WTC11 (cell line): ENCODE measurements at regions not wholly inside any gene's neighbourhood (a gene's known extent, or its start where the extent isn't known, plus 50 kb on each side); places are given as distances from the start of the nearest gene placed in this dataset.

Experiments
- ATAC-seq: fragments of 200-7000 bp; cut with Tn5 transposase; 2 replicates; pipeline ENCODE4 v1.10.0; 2021; ENCODE audit warnings: mild to moderate bottlenecking, moderate library complexity
- CTCF ChIA-PET: fragments of 300-600 bp; sonication (Branson Sonifier 250); formaldehyde crosslinking; loops from one replicate; lab custom pipeline; 2021; ENCODE audit warnings: antibody characterized with exemption; lab: Charles Lee
- POLR2A ChIA-PET: fragments of 350-600 bp; sonication (Branson Sonifier 250); formaldehyde crosslinking; loops from one replicate; lab custom pipeline; 2021; ENCODE audit warnings: antibody characterized with exemption; lab: Charles Lee
- DNase-seq: peaks from one replicate; pipeline ENCODE4 v3.0.0; 2021; ENCODE audit warnings: low spot score
- H3K27ac Mint-ChIP-seq: 2 replicates; pipeline ENCODE4 v1.8.0; 2021; ENCODE audit warnings: mixed read lengths
- H3K27me3 Mint-ChIP-seq: 2 replicates; pipeline ENCODE4 v1.8.0; 2021; ENCODE audit warnings: low read depth, mild to moderate bottlenecking, moderate library complexity, mixed read lengths
- H3K36me3 Mint-ChIP-seq: 2 replicates; pipeline ENCODE4 v1.8.0; 2021; ENCODE audit warnings: mixed read lengths
- H3K4me1 Mint-ChIP-seq: 2 replicates; pipeline ENCODE4 v1.8.0; 2022; ENCODE audit warnings: mixed read lengths
- H3K4me3 Mint-ChIP-seq: 2 replicates; pipeline ENCODE4 v1.8.0; 2021; ENCODE audit warnings: mild to moderate bottlenecking, moderate library complexity, mixed read lengths
- H3K9me3 Mint-ChIP-seq: 2 replicates; pipeline ENCODE4 v1.8.0; 2021; ENCODE audit warnings: mixed read lengths
- CBFB ChIP-seq: sonication (generic); formaldehyde crosslinking; IDR thresholded peaks from 2 replicates; pipeline ENCODE4 v1.8.1; 2022; ENCODE audit warnings: mild to moderate bottlenecking, low read depth, missing genetic modification reagents
- CREB1 ChIP-seq: sonication (generic); formaldehyde crosslinking; IDR thresholded peaks from 2 replicates; pipeline ENCODE4 v1.8.0; 2023; ENCODE audit warnings: mild to moderate bottlenecking, missing genetic modification reagents
- CREM ChIP-seq: sonication (generic); formaldehyde crosslinking; IDR thresholded peaks from 2 replicates; pipeline ENCODE4 v1.8.1; 2022; ENCODE audit warnings: mild to moderate bottlenecking, missing genetic modification reagents, moderate library complexity
- FOXJ3 ChIP-seq: sonication (generic); formaldehyde crosslinking; IDR thresholded peaks from 2 replicates; pipeline ENCODE4 v1.9.0; 2021; ENCODE audit warnings: missing genetic modification reagents, mild to moderate bottlenecking, borderline replicate concordance
- FOXP1 ChIP-seq: sonication (generic); formaldehyde crosslinking; IDR thresholded peaks from 2 replicates; pipeline ENCODE4 v1.8.0; 2022; ENCODE audit warnings: missing genetic modification reagents, mild to moderate bottlenecking, moderate library complexity, borderline replicate concordance
- GABPB1 ChIP-seq: sonication (generic); formaldehyde crosslinking; IDR thresholded peaks from 2 replicates; pipeline ENCODE4 v1.8.1; 2023; ENCODE audit warnings: mild to moderate bottlenecking, missing genetic modification reagents
- HMGA2 ChIP-seq: fragments of 250-450 bp; sonication (Bioruptor Pico); IDR thresholded peaks from 2 replicates; pipeline ENCODE4 v1.4.0; 2021; ENCODE audit warnings: mild to moderate bottlenecking, moderate library complexity
- KAT7 ChIP-seq: sonication (generic); formaldehyde crosslinking; IDR thresholded peaks from 2 replicates; pipeline ENCODE4 v1.8.1; 2023; ENCODE audit warnings: missing genetic modification reagents, mild to moderate bottlenecking, borderline replicate concordance
- NFE2L1 ChIP-seq: sonication (generic); formaldehyde crosslinking; IDR thresholded peaks from 2 replicates; pipeline ENCODE4 v1.8.1; 2023; ENCODE audit warnings: missing genetic modification reagents
- NR1H2 ChIP-seq: sonication (generic); formaldehyde crosslinking; IDR thresholded peaks from 2 replicates; pipeline ENCODE4 v1.9.0; 2021; ENCODE audit warnings: mild to moderate bottlenecking, moderate library complexity, missing genetic modification reagents
- PREB ChIP-seq: sonication (generic); formaldehyde crosslinking; IDR thresholded peaks from 2 replicates; pipeline ENCODE4 v1.8.1; 2022; ENCODE audit warnings: mild to moderate bottlenecking, missing genetic modification reagents, moderate library complexity, borderline replicate concordance
- RELA ChIP-seq: sonication (generic); formaldehyde crosslinking; IDR thresholded peaks from 2 replicates; pipeline ENCODE4 v1.8.1; 2022; ENCODE audit warnings: missing genetic modification reagents, mild to moderate bottlenecking, borderline replicate concordance
- RORB ChIP-seq: fragments of 250-450 bp; sonication (Bioruptor Pico); IDR thresholded peaks from 2 replicates; pipeline ENCODE4 v1.9.0; 2021; ENCODE audit warnings: mild to moderate bottlenecking
- STAT6 ChIP-seq: sonication (generic); formaldehyde crosslinking; conservative IDR thresholded peaks from 2 replicates; pipeline ENCODE4 v1.8.1; 2023; ENCODE audit warnings: mild to moderate bottlenecking, low read depth, missing genetic modification reagents, moderate library complexity
- TP53 ChIP-seq: sonication (generic); formaldehyde crosslinking; IDR thresholded peaks from 2 replicates; pipeline ENCODE4 v1.8.1; 2023; ENCODE audit warnings: mild to moderate bottlenecking, missing genetic modification reagents
- USF1 ChIP-seq: sonication (generic); formaldehyde crosslinking; IDR thresholded peaks from 2 replicates; pipeline ENCODE4 v1.8.0; 2022; ENCODE audit warnings: mild to moderate bottlenecking, missing genetic modification reagents
- ZBTB21 ChIP-seq: sonication (generic); formaldehyde crosslinking; IDR thresholded peaks from 2 replicates; pipeline ENCODE4 v1.8.1; 2023; ENCODE audit warnings: mild to moderate bottlenecking, missing genetic modification reagents, borderline replicate concordance
- ZNF121 ChIP-seq: sonication (generic); formaldehyde crosslinking; IDR thresholded peaks from 2 replicates; pipeline ENCODE4 v1.8.0; 2023; ENCODE audit warnings: missing genetic modification reagents
- ZNF138 ChIP-seq: sonication (generic); formaldehyde crosslinking; conservative IDR thresholded peaks from 2 replicates; pipeline ENCODE4 v1.8.1; 2022; ENCODE audit warnings: mild to moderate bottlenecking, moderate library complexity, missing genetic modification reagents
- ZNF396 ChIP-seq: fragments of 250-450 bp; sonication (Bioruptor Pico); IDR thresholded peaks from 2 replicates; pipeline ENCODE4 v1.8.0; 2021; ENCODE audit warnings: mild to moderate bottlenecking, moderate library complexity, borderline replicate concordance
- ZNF416 ChIP-seq: fragments of 250-450 bp; sonication (Bioruptor Pico); IDR thresholded peaks from 2 replicates; pipeline ENCODE4 v1.9.0; 2021; ENCODE audit warnings: mild to moderate bottlenecking, inconsistent platforms
- ZNF512 ChIP-seq: sonication (generic); formaldehyde crosslinking; IDR thresholded peaks from 2 replicates; pipeline ENCODE4 v1.8.1; 2022; ENCODE audit warnings: missing genetic modification reagents, borderline replicate concordance
- ZNF671 ChIP-seq: fragments of 250-450 bp; sonication (Bioruptor Pico); IDR thresholded peaks from 2 replicates; pipeline ENCODE4 v1.8.0; 2021; ENCODE audit warnings: mild to moderate bottlenecking
- TF ChIP-seq, protein P1 (sequence below): fragments of 250-450 bp; sonication (Bioruptor Pico); IDR thresholded peaks from 2 replicates; pipeline ENCODE4 v2.1.2; 2022; ENCODE audit warnings: mild to moderate bottlenecking, moderate library complexity
- TF ChIP-seq, protein P2 (sequence below): sonication (generic); formaldehyde crosslinking; IDR thresholded peaks from 2 replicates; pipeline ENCODE4 v1.8.1; 2023; ENCODE audit warnings: mild to moderate bottlenecking, missing genetic modification reagents, moderate library complexity
- TF ChIP-seq, protein P3 (sequence below): sonication (generic); formaldehyde crosslinking; conservative IDR thresholded peaks from 2 replicates; pipeline ENCODE4 v1.8.1; 2022; ENCODE audit warnings: mild to moderate bottlenecking, missing genetic modification reagents
- TF ChIP-seq, protein P4 (sequence below): sonication (generic); formaldehyde crosslinking; IDR thresholded peaks from 2 replicates; pipeline ENCODE4 v1.8.1; 2023; ENCODE audit warnings: mild to moderate bottlenecking, missing genetic modification reagents, moderate library complexity

- TF ChIP-seq NR1H2 (CRISPR knock-in tag): no peak
- TF ChIP-seq, protein P1, sequence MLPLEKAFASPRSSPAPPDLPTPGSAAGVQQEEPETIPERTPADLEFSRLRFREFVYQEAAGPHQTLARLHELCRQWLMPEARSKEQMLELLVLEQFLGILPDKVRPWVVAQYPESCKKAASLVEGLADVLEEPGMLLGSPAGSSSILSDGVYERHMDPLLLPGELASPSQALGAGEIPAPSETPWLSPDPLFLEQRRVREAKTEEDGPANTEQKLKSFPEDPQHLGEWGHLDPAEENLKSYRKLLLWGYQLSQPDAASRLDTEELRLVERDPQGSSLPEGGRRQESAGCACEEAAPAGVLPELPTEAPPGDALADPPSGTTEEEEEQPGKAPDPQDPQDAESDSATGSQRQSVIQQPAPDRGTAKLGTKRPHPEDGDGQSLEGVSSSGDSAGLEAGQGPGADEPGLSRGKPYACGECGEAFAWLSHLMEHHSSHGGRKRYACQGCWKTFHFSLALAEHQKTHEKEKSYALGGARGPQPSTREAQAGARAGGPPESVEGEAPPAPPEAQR: no peak
- TF ChIP-seq GABPB1 (CRISPR knock-in tag): no peak
- TF ChIP-seq, protein P2, sequence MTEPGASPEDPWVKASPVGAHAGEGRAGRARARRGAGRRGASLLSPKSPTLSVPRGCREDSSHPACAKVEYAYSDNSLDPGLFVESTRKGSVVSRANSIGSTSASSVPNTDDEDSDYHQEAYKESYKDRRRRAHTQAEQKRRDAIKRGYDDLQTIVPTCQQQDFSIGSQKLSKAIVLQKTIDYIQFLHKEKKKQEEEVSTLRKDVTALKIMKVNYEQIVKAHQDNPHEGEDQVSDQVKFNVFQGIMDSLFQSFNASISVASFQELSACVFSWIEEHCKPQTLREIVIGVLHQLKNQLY (CRISPR knock-in tag): no peak
- TF ChIP-seq ZNF671: no peak
- no peak for TF ChIP-seq CBFB (CRISPR knock-in tag)
- no peak for TF ChIP-seq ZNF121
- no peak for TF ChIP-seq ZNF416 (CRISPR knock-in tag)
- TF ChIP-seq PREB (CRISPR knock-in tag): no peak
- TF ChIP-seq, protein P3, sequence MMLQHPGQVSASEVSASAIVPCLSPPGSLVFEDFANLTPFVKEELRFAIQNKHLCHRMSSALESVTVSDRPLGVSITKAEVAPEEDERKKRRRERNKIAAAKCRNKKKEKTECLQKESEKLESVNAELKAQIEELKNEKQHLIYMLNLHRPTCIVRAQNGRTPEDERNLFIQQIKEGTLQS (CRISPR knock-in tag): no peak
- no peak for TF ChIP-seq CREM (CRISPR knock-in tag)
- TF ChIP-seq FOXP1 (CRISPR knock-in tag): no peak
- no peak for TF ChIP-seq ZNF512 (CRISPR knock-in tag)
- TF ChIP-seq TP53 (CRISPR knock-in tag): no peak
- TF ChIP-seq ZBTB21 (CRISPR knock-in tag): no peak
- no peak for TF ChIP-seq NFE2L1 (CRISPR knock-in tag)
- TF ChIP-seq HMGA2 (CRISPR knock-in tag): no peak
- TF ChIP-seq RELA (CRISPR knock-in tag): no peak
Observed at GRCh38 chr10:8312079-8312478, 257.6 kb downstream of the GATA3 start.

GRCh38 chr10:8312781-8313180, 258.3 kb downstream of the GATA3 start:
- H3K27me3 Mint-ChIP-seq: no peaks in the 10 kb centered on the region; the same call in 1 of the 2 replicates
- TF ChIP-seq FOXJ3 (CRISPR knock-in tag) (no peak), GABPB1 (CRISPR knock-in tag) (no peak), USF1 (CRISPR knock-in tag) (no peak), ZNF138 (CRISPR knock-in tag) (no peak), KAT7 (CRISPR knock-in tag) (no peak), RORB (CRISPR knock-in tag) (no peak), ZBTB21 (CRISPR knock-in tag) (no peak), STAT6 (CRISPR knock-in tag) (no peak), ZNF396 (no peak), CBFB (CRISPR knock-in tag) (no peak), CREB1 (CRISPR knock-in tag) (no peak)
- TF ChIP-seq, protein P4, sequence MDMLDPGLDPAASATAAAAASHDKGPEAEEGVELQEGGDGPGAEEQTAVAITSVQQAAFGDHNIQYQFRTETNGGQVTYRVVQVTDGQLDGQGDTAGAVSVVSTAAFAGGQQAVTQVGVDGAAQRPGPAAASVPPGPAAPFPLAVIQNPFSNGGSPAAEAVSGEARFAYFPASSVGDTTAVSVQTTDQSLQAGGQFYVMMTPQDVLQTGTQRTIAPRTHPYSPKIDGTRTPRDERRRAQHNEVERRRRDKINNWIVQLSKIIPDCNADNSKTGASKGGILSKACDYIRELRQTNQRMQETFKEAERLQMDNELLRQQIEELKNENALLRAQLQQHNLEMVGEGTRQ (CRISPR knock-in tag): no peak

More at GRCh38 chr10:8312079-8312478, 257.6 kb downstream of the GATA3 start:
- no peaks in the 10 kb centered on the region for H3K36me3 Mint-ChIP-seq
- ATAC-seq (no peak), DNase-seq (no peak)
- H3K27ac Mint-ChIP-seq: no peak overlapping the region
- H3K9me3 Mint-ChIP-seq: peaks cover 3% of the 10 kb centered on the region; the same call in 1 of the 2 replicates
- H3K4me1 Mint-ChIP-seq: peaks cover 4% of the 10 kb centered on the region
- no peaks in the 10 kb centered on the region; the same call in 1 of the 2 replicates for H3K27me3 Mint-ChIP-seq
- CTCF ChIA-PET: no interaction called here
- POLR2A ChIA-PET: interaction anchor here (0.6 kb wide), 1 partner anchor 182 kb away, joined by 3 read pairs; no protein-coding TSS in a partner anchor
- no peak overlapping the region for H3K4me3 Mint-ChIP-seq

More at GRCh38 chr10:8312781-8313180, 258.3 kb downstream of the GATA3 start:
- H3K4me3 Mint-ChIP-seq: no peak overlapping the region
- no peak overlapping the region for H3K27ac Mint-ChIP-seq
- CTCF ChIA-PET: no interaction called here
- POLR2A ChIA-PET: interaction anchor here (0.5 kb wide), 1 partner anchor 555 kb away, joined by 4 read pairs; no protein-coding TSS in a partner anchor
- DNase-seq (no peak), ATAC-seq (no peak)
- H3K36me3 Mint-ChIP-seq: no peaks in the 10 kb centered on the region
- H3K9me3 Mint-ChIP-seq: no peaks in the 10 kb centered on the region
- H3K4me1 Mint-ChIP-seq: no peaks in the 10 kb centered on the region
